Right lobe of liver (tissue), 6 donors: ENCODE measurements at regions not wholly inside any gene's neighbourhood (a gene's known extent, or its start where the extent isn't known, plus 50 kb on each side); places are given as distances from the start of the nearest gene placed in this dataset.

Source experiments
- ATAC-seq, 4 donors: fragments of 200-7000 bp; cut with Tn5 transposase; one replicate each; pipeline ENCODE4 v1.9.1; 2020; ENCODE audit warnings: mild to moderate bottlenecking in 4 of 4, moderate library complexity in 4 of 4
- DNase-seq, 3 donors: peaks; one replicate each; pipeline ENCODE4 v3.0.0-alpha.2; 2020
- H3K27ac ChIP-seq, 3 donors: fragments of 200-600 bp; one replicate each; pipeline ENCODE4 v1.8.0; 2022
- H3K27me3 ChIP-seq, 2 donors: fragments of 200-600 bp; one replicate each; pipeline ENCODE4 v1.8.0; 2022
- H3K36me3 ChIP-seq, 4 donors: fragments of 200-600 bp; sonication (generic) in 1 of 4; one replicate each; pipeline versions ENCODE4 v1.5.1 to v1.8.0; 2017 to 2022; ENCODE audit warnings: control low read depth in 1 of 4
- H3K4me1 ChIP-seq, 4 donors: fragments of 200-600 bp; sonication (generic) in 1 of 4; one replicate each; pipeline versions ENCODE4 v1.5.1 to v1.8.0; 2017 to 2022; ENCODE audit warnings: control low read depth in 1 of 4
- H3K4me3 ChIP-seq, 3 donors: fragments of 200-600 bp; one replicate each; pipeline ENCODE4 v1.8.0; 2022
- H3K9me3 ChIP-seq, 4 donors: fragments of 200-600 bp; sonication (generic) in 1 of 4; one replicate each; pipeline versions ENCODE4 v1.5.1 to v1.8.0; 2017 to 2022; ENCODE audit warnings: control low read depth in 1 of 4
- POLR2A ChIP-seq: fragments of 450-650 bp; IDR thresholded peaks from one replicate; pipeline ENCODE4 v1.6.1; 2017; ENCODE audit warnings: antibody characterized with exemption, mild to moderate bottlenecking
- WGBS: methylation state at CpG from one replicate; pipeline ENCODE4 v1.1.6; 2018; ENCODE audit warnings: low coverage, low lambda C conversion rate; ENCODE audit not compliant: insufficient coverage; ENCODE audit errors: missing lambda C conversion rate; 5-methylcytosine and 5-hydroxymethylcytosine counted together
- intact Hi-C, 2 donors: fragments of 100-400 bp; cut with DNase I; formaldehyde crosslinking; loops; one replicate each; pipeline versions ENCODE4 v1.11.2 to v1.14.1; 2022
- TF ChIP-seq, protein P1 (sequence below), 4 donors: fragments of 200-600 bp in 3 of 4; fragments of 450-650 bp in 1 of 4; IDR thresholded peaks; one replicate each; pipeline versions ENCODE4 v1.5.1 to v1.8.0; 2016 to 2022; ENCODE audit warnings: antibody characterized with exemption in 4 of 4, mild to moderate bottlenecking in 2 of 4
- donor health status: DM: no; HTN: yes; CAD: no.
- donor health status: DM: no; HTN: no; CAD: no.
- donor health status: DM: no; HTN: no; CAD: no.
- donor health status: DM: no; HTN: yes; CAD: no.
- donor health status: DM: no; HTN: yes; CAD: no.

DNA sequence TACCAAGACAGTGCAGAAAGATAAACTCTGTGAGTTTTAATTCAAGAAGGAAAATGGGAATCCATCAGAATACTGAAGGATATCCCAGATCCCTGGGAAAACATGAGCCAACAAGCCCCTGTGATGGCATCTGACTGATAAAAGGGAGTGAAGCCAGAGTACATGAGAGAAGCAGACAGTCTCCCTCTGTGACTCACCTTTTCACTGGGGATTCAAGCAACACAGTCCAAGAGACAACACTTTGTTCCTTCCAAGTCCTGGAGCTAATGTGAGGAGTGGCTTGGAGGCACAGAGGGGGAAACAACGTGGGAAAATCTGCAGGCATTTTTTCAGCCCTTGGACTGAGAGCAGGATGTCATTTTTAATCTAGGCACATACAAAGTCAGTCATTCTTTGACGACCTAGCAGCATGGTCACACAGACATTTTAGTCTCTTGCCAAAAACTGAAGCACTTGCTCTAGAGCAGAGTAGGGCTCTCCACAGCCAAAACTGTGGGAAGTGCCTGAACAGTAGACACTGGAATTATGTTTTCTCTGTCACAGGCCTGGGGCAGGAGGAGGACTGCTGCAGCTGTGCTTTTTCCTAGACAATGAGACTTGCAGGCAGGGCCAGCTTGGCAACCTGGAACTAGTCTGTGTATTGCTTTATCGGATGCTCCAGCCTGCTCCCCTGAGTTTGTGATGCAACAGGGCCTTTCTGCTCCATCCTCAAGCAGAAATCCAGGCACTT lies 465.0 kb upstream of the GJE1 start:
- Histone ChIP-seq H3K27ac (no peak overlapping the region), H3K9me3 (no peaks in the 10 kb centered on the region), H3K4me3 (no peak overlapping the region), H3K4me1 (no peaks in the 10 kb centered on the region), H3K36me3 (no peaks in the 10 kb centered on the region), H3K27me3 (no peaks in the 10 kb centered on the region)
- no peak for ATAC-seq
- TF ChIP-seq, protein P1, sequence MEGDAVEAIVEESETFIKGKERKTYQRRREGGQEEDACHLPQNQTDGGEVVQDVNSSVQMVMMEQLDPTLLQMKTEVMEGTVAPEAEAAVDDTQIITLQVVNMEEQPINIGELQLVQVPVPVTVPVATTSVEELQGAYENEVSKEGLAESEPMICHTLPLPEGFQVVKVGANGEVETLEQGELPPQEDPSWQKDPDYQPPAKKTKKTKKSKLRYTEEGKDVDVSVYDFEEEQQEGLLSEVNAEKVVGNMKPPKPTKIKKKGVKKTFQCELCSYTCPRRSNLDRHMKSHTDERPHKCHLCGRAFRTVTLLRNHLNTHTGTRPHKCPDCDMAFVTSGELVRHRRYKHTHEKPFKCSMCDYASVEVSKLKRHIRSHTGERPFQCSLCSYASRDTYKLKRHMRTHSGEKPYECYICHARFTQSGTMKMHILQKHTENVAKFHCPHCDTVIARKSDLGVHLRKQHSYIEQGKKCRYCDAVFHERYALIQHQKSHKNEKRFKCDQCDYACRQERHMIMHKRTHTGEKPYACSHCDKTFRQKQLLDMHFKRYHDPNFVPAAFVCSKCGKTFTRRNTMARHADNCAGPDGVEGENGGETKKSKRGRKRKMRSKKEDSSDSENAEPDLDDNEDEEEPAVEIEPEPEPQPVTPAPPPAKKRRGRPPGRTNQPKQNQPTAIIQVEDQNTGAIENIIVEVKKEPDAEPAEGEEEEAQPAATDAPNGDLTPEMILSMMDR (IDR thresholded peaks at IDR 0.05), result no peak
- TF ChIP-seq POLR2A, result no peak
- WGBS, result 31% methylated on average over 2 of the region's 3 CpGs
- intact Hi-C loops, result no loop called here
- DNase-seq, result no peak

DNA sequence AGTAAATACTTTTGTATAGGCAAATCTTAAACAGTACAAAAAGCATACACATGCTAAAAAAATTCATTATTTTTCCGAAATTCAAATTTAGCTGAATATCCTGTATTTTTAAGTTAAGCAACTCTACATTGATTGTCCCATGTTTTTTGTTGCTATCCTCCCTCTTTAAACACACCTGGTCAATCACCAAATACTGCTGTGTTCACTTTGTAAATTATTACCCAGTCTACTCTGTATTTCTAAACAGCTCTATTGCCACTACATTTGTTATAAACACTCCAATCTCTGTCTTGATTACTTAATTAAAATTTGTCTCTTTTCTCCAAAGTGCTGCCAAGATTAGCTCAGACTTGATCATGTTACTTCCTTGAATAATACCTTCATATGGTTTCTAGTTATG lies 466.5 kb upstream of the GJE1 start:
- no peaks in the 10 kb centered on the region for H3K4me1 ChIP-seq
- TF ChIP-seq, protein P1 (IDR thresholded peaks at IDR 0.05), result no peak
- no peak for TF ChIP-seq POLR2A
- WGBS, result 11% methylated on average over 1 of the region's 1 CpG
- no peak overlapping the region for H3K4me3 ChIP-seq
- DNase-seq (no peak), ATAC-seq (peak; percentile 61 to 73 (median 67))
- H3K27ac ChIP-seq, result no peak overlapping the region
- no peaks in the 10 kb centered on the region for H3K9me3 ChIP-seq
- intact Hi-C loops, result no loop called here
- H3K27me3 ChIP-seq, result no peaks in the 10 kb centered on the region
- H3K36me3 ChIP-seq, result no peaks in the 10 kb centered on the region

DNA sequence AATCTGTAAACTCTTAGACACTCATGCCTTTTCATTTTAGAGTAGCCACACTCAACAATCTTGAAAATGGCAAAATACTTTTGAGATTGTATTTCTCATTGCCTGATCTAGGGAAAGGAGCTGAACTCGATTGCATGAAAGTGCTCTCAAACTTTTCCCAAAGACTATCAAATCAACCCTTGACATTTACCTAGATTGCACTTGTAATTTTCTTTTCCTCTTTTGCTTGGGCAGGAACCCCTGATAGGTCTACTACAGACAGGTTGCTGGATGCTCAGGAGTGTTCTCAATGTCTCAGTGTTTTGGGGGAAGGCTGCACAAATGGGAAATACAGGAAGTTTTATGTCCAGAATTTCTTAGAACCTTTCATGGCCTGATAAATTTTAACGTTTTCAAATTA lies 468.0 kb upstream of the GJE1 start:
- intact Hi-C loops, result no loop called here
- H3K4me3 ChIP-seq, result no peak overlapping the region
- TF ChIP-seq, protein P1 (IDR thresholded peaks at IDR 0.05), result no peak
- no peak for TF ChIP-seq POLR2A
- WGBS, result 64% methylated on average over 2 of the region's 2 CpGs
- no peaks in the 10 kb centered on the region for H3K4me1 ChIP-seq
- H3K27ac ChIP-seq, result no peak overlapping the region
- H3K27me3 ChIP-seq, result no peaks in the 10 kb centered on the region
- H3K36me3 ChIP-seq, result no peaks in the 10 kb centered on the region
- DNase-seq (no peak), ATAC-seq (no peak)
- H3K9me3 ChIP-seq, result no peaks in the 10 kb centered on the region

DNA sequence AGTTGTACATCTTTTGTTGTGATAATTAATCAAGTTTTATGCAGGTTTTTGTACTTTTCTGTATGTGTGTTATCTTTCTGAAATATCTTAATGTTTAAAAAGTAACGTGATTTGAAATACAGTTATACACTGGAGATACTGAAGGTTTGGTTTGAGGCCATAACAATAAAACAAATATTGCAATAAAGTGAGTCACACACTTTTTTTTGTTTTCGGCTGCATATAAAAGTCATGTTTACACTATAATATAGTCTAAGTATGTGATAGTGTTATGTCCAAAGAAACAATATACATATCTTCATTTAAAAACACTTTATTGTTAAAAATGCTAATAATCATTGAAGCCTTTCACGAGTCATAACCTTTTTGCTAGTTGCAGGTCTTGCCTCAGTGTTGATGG lies 473.1 kb upstream of the GJE1 start:
- ATAC-seq (no peak), DNase-seq (no peak)
- no peaks in the 10 kb centered on the region for H3K27me3 ChIP-seq
- TF ChIP-seq POLR2A, result no peak
- TF ChIP-seq, protein P1 (IDR thresholded peaks at IDR 0.05), result no peak
- H3K27ac ChIP-seq, result no peak overlapping the region
- WGBS, result 50% methylated on average over 3 of the region's 3 CpGs
- no peaks in the 10 kb centered on the region for H3K9me3 ChIP-seq
- no peak overlapping the region for H3K4me3 ChIP-seq
- H3K4me1 ChIP-seq, result no peaks in the 10 kb centered on the region
- no peaks in the 10 kb centered on the region for H3K36me3 ChIP-seq
- intact Hi-C loops, result no loop called here

DNA sequence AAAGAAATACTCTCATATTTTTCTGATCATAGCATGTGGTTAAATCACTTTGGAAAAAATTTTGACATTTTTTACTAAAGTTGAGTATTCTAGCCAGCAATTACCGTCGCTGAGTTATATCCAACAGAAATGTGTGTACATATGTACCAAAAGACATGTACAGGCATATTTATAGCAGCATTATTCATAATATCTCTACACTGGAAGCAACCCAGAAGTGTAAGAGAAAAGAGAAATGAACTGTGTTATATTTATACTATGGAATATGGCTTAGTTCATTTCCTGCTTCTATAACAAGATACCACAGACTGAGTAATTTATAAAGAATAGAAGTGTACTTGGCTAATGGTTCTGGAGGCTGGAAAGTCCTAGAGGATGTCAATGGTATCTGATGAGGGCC lies 474.0 kb upstream of the GJE1 start:
- DNase-seq (no peak), ATAC-seq (no peak)
- intact Hi-C loops, result no loop called here
- H3K4me3 ChIP-seq, result no peak overlapping the region
- no peak overlapping the region for H3K27ac ChIP-seq
- H3K4me1 ChIP-seq, result no peaks in the 10 kb centered on the region
- H3K27me3 ChIP-seq, result no peaks in the 10 kb centered on the region
- WGBS, result 87% methylated on average over 2 of the region's 2 CpGs
- no peaks in the 10 kb centered on the region for H3K36me3 ChIP-seq
- TF ChIP-seq, protein P1 (IDR thresholded peaks at IDR 0.05), result no peak
- TF ChIP-seq POLR2A, result no peak
- no peaks in the 10 kb centered on the region for H3K9me3 ChIP-seq
